ENCODE measurements at regions not wholly inside any gene's neighbourhood (a gene's known extent, or its start where the extent isn't known, plus 50 kb on each side); places are given as distances from the start of the nearest gene placed in this dataset.
"Not testable (repeated sequence)": the region's sequence is repeated elsewhere in the genome, so short reads cannot be mapped to it uniquely, and the experiment has no call there.

- DNase-seq, result no peak
These were observed 88.7 kb upstream of the TNFSF11 start for GRCh38 chr13:42485272-42485671.

- no peak for DNase-seq
These were observed 87.2 kb upstream of the TNFSF11 start for GRCh38 chr13:42486711-42487198.

GRCh38 chr13:42487221-42487620 lies 86.7 kb upstream of the TNFSF11 start:
- no peak for DNase-seq

GRCh38 chr13:42490676-42491075 lies 83.3 kb upstream of the TNFSF11 start:
- DNase-seq, result no peak

- DNase-seq, result no peak
These were observed 81.5 kb upstream of the TNFSF11 start for GRCh38 chr13:42492372-42492920.

- no peak for DNase-seq
These were observed 79.8 kb upstream of the TNFSF11 start for GRCh38 chr13:42494157-42494556.

- no peak for DNase-seq
These were observed 78.7 kb upstream of the TNFSF11 start for GRCh38 chr13:42495255-42495654.

- DNase-seq, result no peak
These were observed 78.2 kb upstream of the TNFSF11 start for GRCh38 chr13:42495751-42496150.

- not testable (repeated sequence) for DNase-seq
These were observed 76.9 kb upstream of the TNFSF11 start for GRCh38 chr13:42496926-42497554.

GRCh38 chr13:42497798-42498197 lies 76.2 kb upstream of the TNFSF11 start:
- peak; percentile 25 for DNase-seq

GRCh38 chr13:42498521-42498920 lies 75.4 kb upstream of the TNFSF11 start:
- DNase-seq, result no peak
